Neural progenitor cell (in vitro differentiated cells): ENCODE measurements at regions not wholly inside any gene's neighbourhood (a gene's known extent, or its start where the extent isn't known, plus 50 kb on each side); places are given as distances from the start of the nearest gene placed in this dataset.

Experiments used
- EZH2 ChIP-seq: fragments of 200-600 bp; sonication (generic); IDR thresholded peaks from 2 replicates; pipeline ENCODE4 v1.6.1; 2017; ENCODE audit warnings: antibody characterized with exemption, mild to moderate bottlenecking, moderate library complexity
- TF ChIP-seq, protein P1 (sequence below): fragments of 200-600 bp; sonication (generic); IDR thresholded peaks from 2 replicates; pipeline ENCODE4 v1.5.1; 2017; ENCODE audit warnings: antibody characterized with exemption, mild to moderate bottlenecking

DNA sequence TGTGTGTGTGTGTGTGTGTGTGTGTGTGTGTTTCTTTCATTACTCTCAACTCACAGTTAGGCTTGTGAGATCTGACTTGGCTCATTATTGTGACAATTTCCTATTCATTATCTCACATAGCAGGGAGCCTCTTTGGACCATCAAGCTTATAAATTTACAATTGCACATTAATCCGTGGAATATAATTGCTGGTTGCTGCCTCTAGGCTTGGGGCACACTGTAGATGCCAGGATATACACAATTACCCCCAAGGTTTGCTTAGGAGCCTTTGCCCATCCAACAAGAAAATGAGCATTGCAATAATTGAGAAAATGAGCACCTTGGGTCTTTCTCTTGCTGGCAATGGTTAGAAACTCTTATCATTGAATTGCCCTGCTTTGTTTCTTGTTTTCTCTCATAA, 161.6 kb upstream of the DMRTA1 start:
- TF ChIP-seq, protein P1, sequence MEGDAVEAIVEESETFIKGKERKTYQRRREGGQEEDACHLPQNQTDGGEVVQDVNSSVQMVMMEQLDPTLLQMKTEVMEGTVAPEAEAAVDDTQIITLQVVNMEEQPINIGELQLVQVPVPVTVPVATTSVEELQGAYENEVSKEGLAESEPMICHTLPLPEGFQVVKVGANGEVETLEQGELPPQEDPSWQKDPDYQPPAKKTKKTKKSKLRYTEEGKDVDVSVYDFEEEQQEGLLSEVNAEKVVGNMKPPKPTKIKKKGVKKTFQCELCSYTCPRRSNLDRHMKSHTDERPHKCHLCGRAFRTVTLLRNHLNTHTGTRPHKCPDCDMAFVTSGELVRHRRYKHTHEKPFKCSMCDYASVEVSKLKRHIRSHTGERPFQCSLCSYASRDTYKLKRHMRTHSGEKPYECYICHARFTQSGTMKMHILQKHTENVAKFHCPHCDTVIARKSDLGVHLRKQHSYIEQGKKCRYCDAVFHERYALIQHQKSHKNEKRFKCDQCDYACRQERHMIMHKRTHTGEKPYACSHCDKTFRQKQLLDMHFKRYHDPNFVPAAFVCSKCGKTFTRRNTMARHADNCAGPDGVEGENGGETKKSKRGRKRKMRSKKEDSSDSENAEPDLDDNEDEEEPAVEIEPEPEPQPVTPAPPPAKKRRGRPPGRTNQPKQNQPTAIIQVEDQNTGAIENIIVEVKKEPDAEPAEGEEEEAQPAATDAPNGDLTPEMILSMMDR: no peak
- TF ChIP-seq EZH2: no peak
